ENCODE measurements at regions not wholly inside any gene's neighbourhood (a gene's known extent, or its start where the extent isn't known, plus 50 kb on each side); places are given as distances from the start of the nearest gene placed in this dataset.

DNA sequence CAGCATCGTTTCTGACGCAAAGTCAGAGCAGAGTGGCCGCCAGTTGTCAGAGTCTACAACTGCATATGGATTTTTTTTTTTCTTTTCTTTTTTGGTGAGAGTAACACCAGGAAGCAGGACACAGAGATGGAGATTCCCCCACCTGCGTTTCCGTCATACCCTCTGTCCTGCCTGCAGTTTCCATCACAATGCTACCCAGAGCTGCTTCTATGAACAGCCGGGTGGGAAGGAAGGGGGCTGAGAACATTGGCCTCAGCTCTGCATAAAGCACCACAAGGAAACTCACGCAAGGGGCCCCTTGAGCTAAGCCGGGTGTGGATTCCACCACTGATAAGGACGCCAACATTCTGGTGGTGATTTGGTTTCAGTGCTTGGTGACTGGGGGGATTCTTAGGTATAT lies 183.5 kb upstream of the AFDN start:
- no peak for DNase-seq

GRCh38 chr6:167643716-167644115 lies 183.0 kb upstream of the AFDN start:
- no peak for DNase-seq

DNA sequence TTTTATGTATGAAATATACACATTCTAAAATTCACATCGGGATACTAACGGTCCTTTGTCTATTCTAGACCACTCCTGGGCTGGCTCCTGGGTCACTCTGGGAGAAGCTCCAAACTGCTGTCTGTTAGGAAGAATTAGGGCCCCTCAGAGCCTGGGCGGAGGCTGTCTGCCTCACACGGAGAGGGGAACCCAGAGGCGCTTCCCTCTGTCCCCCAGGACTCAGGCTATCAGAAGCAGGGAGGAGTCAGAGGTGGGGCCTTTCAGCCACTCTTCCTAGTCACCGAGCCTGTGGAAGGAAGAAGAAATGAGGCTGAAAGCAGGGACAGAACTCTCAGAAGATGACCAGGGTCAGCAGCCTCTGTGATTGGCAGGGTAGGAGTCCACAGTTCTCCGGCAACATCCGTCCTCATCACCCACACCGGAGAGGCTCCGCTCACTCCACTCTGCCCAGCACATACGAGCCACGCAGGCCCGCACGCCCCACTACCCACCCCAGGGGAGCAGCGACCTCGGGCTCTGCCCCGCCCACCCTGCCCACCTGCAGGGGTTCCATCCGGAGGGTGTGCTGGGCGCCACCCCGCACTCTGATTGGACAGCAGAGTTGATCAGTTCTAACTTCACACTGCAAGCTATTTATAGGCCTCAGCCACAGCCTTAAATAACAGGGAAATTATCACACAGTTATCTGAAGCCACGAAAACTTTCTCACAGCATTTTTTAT lies 182.1 kb upstream of the AFDN start:
- no peak for DNase-seq

DNA sequence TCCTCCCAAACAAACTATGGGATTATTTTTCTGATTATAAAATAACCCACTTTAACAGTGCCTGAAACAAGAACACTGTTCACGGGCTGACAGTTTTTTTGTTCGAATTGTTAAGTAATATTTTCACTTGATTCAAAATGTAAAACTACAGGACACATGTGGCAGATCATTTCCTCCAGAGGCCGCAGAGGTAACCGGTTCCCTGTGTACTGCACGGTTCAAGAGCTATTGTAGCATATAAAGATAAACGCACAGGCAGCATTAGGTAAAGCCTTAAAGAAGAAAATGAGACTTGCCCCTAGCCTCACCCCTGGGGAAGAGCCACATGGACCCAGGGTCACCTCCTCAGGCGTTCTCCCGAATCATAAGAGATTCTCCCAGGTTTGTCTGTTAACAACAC lies 181.3 kb upstream of the AFDN start:
- DNase-seq: no peak

- no peak for DNase-seq
These were observed 179.4 kb upstream of the AFDN start for GRCh38 chr6:167647306-167647705.

- DNase-seq: no peak
These were observed 178.8 kb upstream of the AFDN start for GRCh38 chr6:167647737-167648470.

DNA sequence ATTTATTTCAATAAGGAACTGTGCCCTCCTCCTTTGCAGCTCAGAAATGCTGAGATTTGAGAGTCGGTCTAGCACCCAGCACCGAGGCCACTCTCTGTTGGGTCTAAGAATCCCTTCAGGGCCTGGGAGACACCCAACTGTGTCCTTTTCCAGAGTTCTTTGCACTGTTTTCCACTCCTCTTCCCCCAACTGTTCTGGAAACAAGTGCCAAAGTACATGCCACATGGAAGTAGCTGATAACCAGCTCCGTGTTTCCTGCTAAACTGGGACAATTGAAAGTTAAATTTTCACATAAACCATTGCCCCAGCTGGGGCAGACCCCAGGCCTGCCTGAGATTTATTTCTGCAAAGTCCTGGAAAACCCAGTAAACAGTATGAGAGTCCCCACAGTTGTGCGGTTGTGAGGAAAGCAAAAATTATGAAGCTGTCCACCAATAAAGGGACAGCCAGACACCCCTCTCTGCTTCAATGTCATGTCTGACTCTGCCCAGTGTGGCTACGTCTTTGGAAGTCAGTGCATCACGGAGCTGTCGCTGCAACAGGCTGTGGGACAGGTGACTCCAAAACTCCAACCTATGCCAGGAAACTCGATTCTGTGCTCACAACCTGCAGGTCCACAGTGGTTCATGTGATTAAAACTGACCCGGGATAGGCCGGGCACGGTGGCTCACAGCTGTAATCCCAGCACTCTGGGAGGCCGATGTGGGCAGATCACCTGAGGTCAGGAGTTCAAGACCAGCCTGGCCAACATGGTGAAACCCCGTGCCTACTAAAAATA lies 178.0 kb upstream of the AFDN start:
- DNase-seq: no peak

GRCh38 chr6:167649476-167649875 lies 177.2 kb upstream of the AFDN start:
- no peak for DNase-seq

DNA sequence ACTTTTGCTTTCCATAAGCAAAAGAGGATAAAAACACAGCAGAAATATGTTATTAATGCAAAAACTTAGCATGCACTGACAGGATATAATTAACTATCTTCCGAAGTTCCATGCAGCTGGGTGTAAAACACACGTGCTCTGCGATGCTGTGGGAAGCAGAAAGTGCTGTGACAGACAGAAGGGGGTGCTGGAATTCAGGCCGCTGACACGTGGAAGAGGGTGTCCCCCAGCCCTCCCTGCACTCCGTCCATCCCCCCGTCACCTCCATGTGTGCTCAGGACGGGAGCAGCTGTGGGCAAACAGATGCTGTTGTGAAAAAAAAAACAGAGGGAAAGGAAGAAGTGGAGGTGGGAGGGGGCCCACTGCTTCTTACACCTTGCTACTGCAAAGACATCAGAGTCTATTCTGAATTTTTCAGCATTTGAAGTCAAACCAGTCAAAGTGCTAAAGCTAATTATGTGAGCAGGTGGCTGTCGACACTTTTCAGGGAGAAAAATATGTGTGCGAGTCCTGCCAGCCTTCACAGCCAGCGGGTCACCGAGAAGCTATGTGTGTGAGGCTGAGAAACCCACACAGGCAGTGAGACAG lies 175.9 kb upstream of the AFDN start:
- DNase-seq: no peak

DNA sequence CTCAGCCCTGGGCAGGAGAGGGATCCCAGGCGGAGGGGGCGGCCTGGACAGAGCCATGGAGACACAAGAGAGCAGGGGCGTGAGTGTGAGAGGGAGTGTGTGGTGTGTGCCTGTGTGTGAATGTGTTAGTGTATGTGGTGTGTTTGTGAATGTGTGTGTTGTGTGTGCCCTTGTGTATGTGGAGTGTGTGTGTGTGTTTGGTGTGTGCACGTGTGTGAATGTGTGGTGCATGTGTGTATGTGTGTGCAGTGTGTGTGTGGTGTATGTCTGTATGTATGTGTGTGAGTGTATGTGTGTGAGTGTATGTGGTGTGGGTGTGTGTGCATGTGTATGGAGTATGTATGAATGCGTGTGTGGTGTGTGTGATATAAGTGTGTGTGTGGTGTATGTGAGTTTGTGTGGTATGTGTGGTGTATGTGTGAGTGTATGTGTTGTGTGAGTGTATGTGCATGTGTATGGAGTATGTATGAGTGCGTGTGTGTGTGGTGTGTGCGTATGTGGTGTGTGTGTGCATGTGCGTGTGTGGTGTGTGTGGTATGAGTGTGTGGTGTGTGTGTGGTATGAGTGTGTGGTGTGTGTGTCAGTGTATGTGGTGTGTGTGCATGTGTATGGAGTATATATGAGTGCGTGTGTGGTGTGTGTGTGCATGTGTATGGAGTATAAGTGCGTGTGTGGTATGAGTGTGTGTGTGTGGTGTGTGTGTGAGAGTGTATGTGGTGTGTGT lies 175.2 kb upstream of the AFDN start:
- no peak for DNase-seq

GRCh38 chr6:167652042-167652700 lies 174.5 kb upstream of the AFDN start:
- DNase-seq: no peak

DNA sequence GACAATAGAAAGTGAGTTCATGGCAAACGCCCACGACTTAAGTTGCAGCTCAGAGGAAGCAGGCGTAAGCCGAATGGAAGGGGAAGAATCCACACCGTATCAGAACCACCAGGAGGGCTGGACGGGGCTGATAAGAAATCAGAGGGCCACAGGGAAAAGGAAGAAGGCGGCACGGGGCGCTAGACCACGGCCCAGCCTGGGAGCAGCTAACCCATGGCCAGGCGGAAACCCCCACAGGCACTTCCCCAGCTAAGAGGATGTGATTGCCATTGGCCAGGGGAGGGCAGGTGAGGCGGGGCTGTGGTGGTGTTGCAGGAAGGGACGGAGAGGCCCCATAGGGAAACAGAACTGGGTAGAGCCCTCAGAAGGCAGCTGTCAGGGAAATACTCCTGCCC lies 174.0 kb upstream of the AFDN start:
- no peak for DNase-seq

DNA sequence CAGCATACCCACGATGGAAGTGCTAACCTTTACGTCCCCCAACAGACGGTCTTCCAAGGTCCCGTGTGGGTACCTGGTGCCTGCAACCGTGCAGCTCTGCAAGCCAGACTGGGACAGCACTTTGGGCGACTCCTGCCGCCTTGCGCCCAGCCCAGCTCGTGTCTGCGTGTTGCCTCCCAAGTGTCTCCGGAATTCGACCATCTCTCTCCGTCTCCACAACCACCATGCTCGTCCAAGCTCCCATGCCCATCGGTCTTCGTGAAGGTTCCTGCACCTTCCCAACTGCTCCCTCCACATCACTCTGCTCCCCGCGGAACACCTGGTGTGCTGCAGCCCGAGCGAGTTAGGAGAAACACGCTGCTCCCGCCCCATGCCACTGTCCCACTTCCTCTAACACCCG lies 173.2 kb upstream of the AFDN start:
- no peak for DNase-seq

GRCh38 chr6:167654389-167654788 lies 172.3 kb upstream of the AFDN start:
- DNase-seq: no peak

GRCh38 chr6:167655174-167655821 lies 171.4 kb upstream of the AFDN start:
- no peak for DNase-seq

- no peak for DNase-seq
These were observed 168.6 kb upstream of the AFDN start for GRCh38 chr6:167658106-167658505.

DNA sequence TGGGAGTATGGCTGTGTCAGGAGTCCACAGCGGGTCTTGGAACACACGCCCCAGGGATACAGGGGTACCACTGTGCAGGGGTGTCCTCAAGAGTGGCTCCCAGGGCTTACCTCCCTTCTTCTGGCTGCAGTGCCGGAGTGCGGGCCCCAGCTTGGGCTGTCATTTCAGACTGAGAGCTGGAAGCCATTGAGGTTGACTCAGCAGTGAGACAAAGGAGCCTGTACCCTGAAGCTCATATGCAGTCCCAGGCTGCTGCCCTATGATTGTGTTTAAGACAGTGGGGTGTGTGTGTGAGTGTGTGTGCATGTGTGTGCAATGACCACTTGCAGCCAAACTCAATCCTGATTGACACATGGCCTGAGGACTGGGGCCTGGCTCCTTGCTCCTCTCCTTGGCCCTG lies 167.7 kb upstream of the AFDN start:
- DNase-seq: no peak

GRCh38 chr6:167660424-167660823 lies 166.3 kb upstream of the AFDN start:
- no peak for DNase-seq

DNA sequence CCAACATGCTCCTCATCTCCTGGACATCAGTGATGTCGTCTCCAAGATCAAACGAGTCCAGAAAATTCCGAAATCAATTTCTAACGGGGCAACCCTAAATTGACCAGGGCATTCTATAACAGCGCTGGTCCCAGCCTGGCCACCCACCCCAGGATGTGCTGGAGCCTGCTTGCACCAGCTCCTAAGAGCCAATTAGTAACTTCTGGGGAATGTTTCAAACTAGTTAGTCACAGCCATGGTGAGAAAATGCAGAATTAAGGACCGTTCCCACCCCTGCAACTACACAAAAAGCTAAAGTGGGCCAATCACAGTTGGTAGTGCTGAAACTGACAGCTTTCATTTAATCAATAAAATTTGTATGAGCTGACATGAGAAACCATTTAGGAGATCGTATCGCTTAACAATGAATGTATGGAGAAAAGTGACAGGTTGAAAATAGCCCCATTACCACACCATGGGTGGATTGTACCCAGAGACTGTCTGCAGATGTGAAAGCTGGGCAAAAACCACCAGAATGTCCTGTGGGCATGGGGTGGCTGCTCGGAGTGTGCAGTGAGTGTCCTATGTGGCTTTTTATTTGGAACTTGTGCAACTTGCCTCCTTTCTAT lies 165.7 kb upstream of the AFDN start:
- no peak for DNase-seq

DNA sequence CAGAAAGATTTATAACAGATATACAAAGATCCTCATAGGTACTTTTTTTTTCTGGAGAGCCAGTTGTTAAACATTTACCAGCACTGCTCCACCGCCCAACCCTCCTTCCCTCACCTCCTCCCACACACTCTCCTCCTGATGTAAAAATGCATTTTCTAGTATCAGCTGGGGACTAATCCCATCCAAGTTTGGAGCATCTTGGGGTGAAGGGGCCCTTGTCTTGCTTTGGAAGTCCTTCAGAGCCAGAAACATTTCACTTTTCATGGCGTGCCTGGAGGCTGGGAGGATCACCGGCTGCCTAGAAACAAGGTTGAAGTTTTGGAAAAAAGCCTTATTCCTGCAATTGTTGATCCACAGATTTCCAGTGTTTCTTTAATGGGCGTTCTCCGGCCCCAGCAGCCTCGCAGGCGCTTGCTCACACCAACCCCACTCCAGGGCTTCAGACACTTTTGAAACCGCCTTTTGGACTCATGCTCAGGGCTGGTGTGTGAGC lies 165.1 kb upstream of the AFDN start:
- no peak for DNase-seq
